ENCODE measurements at regions not wholly inside any gene's neighbourhood (a gene's known extent, or its start where the extent isn't known, plus 50 kb on each side); places are given as distances from the start of the nearest gene placed in this dataset.

DNA sequence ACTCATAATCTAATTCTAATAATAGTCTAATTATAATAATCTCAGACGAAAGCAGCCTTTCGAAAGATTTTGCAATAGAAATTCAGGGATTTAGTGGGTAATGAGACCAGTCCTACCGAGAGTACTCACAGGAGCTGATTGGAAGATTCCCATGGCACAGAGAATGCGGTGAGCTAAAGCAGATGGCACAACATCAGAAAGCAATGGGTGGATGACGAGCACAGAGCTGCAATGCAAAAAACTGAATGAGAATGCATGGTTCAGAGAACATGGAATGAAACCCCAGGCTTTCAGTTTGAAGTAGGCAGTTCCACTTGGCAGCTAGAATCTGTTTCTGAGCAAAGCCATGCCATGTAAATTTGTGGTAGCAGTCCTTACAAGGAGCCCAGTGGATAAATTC, 78.2 kb upstream of the SPINK5 start:
- FAIRE-seq: no peak
- Histone ChIP-seq H3K36me3 (ENCODE audit: control insufficient read depth in 2 of 4, insufficient read depth in 4 of 4, low read length in 3 of 4) (no peaks in the 10 kb centered on the region), H2BK120ac (replicated peaks; ENCODE audit: low read depth, low read length) (no peak overlapping the region), H3K4ac (replicated peaks; ENCODE audit: insufficient read length, low read depth, low read length) (no peak overlapping the region), H4K8ac (ENCODE audit: extremely low read depth, insufficient read depth, low read length) (no peak overlapping the region), H3K18ac (ENCODE audit: extremely low read depth, low read length) (no peak overlapping the region), H3K9me3 (ENCODE audit: insufficient read depth in 2 of 2, low read depth in 1 of 2, low read length in 1 of 2) (no peaks in the 10 kb centered on the region), H2BK15ac (ENCODE audit: low read length) (no peak overlapping the region), H3K4me3 (ENCODE audit: extremely low read depth in 1 of 4, insufficient read depth in 2 of 4, low read depth in 3 of 4, low read length in 4 of 4) (no peak overlapping the region), H4K91ac (replicated peaks; ENCODE audit: insufficient read length, low read length) (no peak overlapping the region), H3K14ac (ENCODE audit: insufficient read length) (no peak overlapping the region), H2AFZ (ENCODE audit: low read length) (no peak overlapping the region), H2BK12ac (ENCODE audit: low read depth, low read length) (no peak overlapping the region), H3K23me2 (ENCODE audit: low read depth, low read length) (no peaks in the 10 kb centered on the region), H3K4me1 (replicated peaks in 1 of 4; ENCODE audit: control insufficient read depth in 3 of 4, insufficient read depth in 4 of 4, low read length in 3 of 4) (no peaks in the 10 kb centered on the region), H4K5ac (ENCODE audit: insufficient read length, low read depth, low read length) (no peak overlapping the region), H3K79me1 (ENCODE audit: low read depth, low read length) (no peaks in the 10 kb centered on the region), H3K9ac (replicated peaks in 1 of 4; ENCODE audit: extremely low read depth in 1 of 4, low read depth in 3 of 4, low read length in 3 of 4) (no peak overlapping the region), H3K79me2 (ENCODE audit: control insufficient read depth in 1 of 2, insufficient read depth in 2 of 2, low read length in 2 of 2) (no peaks in the 10 kb centered on the region), H2BK20ac (ENCODE audit: low read length) (no peak overlapping the region), H2AK5ac (ENCODE audit: low read depth, low read length) (no peak overlapping the region), H3K27ac (ENCODE audit: low read depth, low read length) (no peak overlapping the region), H2BK5ac (ENCODE audit: low read depth, low read length) (no peak overlapping the region), H3K27me3 (replicated peaks in 1 of 4; ENCODE audit: control insufficient read depth in 3 of 4, extremely low read depth in 1 of 4, insufficient read depth in 3 of 4, low read length in 3 of 4) (no peaks in the 10 kb centered on the region), H3K23ac (ENCODE audit: insufficient read length) (no peak overlapping the region), H3K56ac (replicated peaks; ENCODE audit: insufficient read length, low read depth, low read length) (no peak overlapping the region), H4K20me1 (replicated peaks in 1 of 2; ENCODE audit: control insufficient read depth in 1 of 2, insufficient read depth in 2 of 2, low read length in 2 of 2) (no peaks in the 10 kb centered on the region), H3K4me2 (ENCODE audit: insufficient read depth in 1 of 2, low read depth in 2 of 2, low read length in 2 of 2) (no peak overlapping the region)
- CTCF ChIA-PET (ENCODE audit: partially characterized antibody): no interaction called here
- WGBS, 2 experiments (ENCODE audit: extremely low coverage in 1 of 2, insufficient coverage in 1 of 2, insufficient read length in 1 of 2, insufficient replicate concordance in 2 of 2, low coverage in 1 of 2, low lambda C conversion rate in 2 of 2, missing lambda C conversion rate in 1 of 2): 98% methylated on average over 5 of the region's 5 CpGs; no CpG with 5 or more reads in 1 of the 2 experiments
- no peak for DNase-seq (ENCODE audit: low read depth in 1 of 2, low spot score in 2 of 2)
- POLR2A ChIA-PET (ENCODE audit: partially characterized antibody): interaction anchor here (0.8 kb wide), 1 partner anchor 113 kb away, joined by 3 read pairs; no protein-coding TSS in a partner anchor
- TF ChIP-seq CHD1 (IDR thresholded peaks at IDR 0.05; ENCODE audit: low read depth, low read length) (no peak), EZH2 (IDR thresholded peaks at IDR 0.05; ENCODE audit: low read depth, low read length, severe bottlenecking) (no peak), CEBPB (IDR thresholded peaks at IDR 0.05; ENCODE audit: low read depth, low read length) (no peak), CTBP2 (IDR thresholded peaks at IDR 0.05; ENCODE audit: borderline replicate concordance, insufficient read depth, insufficient read length, low read length) (no peak), NANOG (IDR thresholded peaks at IDR 0.05; ENCODE audit: insufficient read depth, low read depth, low read length, poor library complexity, severe bottlenecking) (no peak), RXRA (IDR thresholded peaks at IDR 0.05; ENCODE audit: insufficient read depth, low read depth, low read length) (no peak), PHF8 (conservative IDR thresholded peaks at IDR 0.05; ENCODE audit: low read depth, low read length) (no peak), CBX8 (IDR thresholded peaks at IDR 0.05; ENCODE audit: borderline replicate concordance, low read depth, low read length) (no peak), TBP (IDR thresholded peaks at IDR 0.05; ENCODE audit: low read depth, low read length) (no peak), HDAC2 (IDR thresholded peaks at IDR 0.05; ENCODE audit: borderline replicate concordance in 1 of 2, low read depth in 2 of 2, low read length in 2 of 2) (no peak), SP4 (IDR thresholded peaks at IDR 0.05; ENCODE audit: low read length) (no peak), MAFK (IDR thresholded peaks at IDR 0.05; ENCODE audit: low read depth, low read length) (no peak), FOSL1 (IDR thresholded peaks at IDR 0.05; ENCODE audit: insufficient read depth, low read depth, low read length) (no peak), JUND (IDR thresholded peaks at IDR 0.05; ENCODE audit: low read length) (no peak), SIN3A (conservative IDR thresholded peaks at IDR 0.05 in 1 of 2, IDR thresholded peaks at IDR 0.05 in 1 of 2; ENCODE audit: low read depth in 1 of 2, low read length in 2 of 2) (no peak)

Data from H1 (cell line).